ENCODE measurements at regions not wholly inside any gene's neighbourhood (a gene's known extent, or its start where the extent isn't known, plus 50 kb on each side); places are given as distances from the start of the nearest gene placed in this dataset.
"Not testable (repeated sequence)": the region's sequence is repeated elsewhere in the genome, so short reads cannot be mapped to it uniquely, and the experiment has no call there.

- FAIRE-seq (no peak), DNase-seq (no peak)
- no peaks in the 10 kb centered on the region for H3K4me1 ChIP-seq (ENCODE audit: control insufficient read depth in 3 of 3, insufficient read depth in 2 of 3, low read depth in 1 of 3, low read length in 2 of 3)
- no peak overlapping the region for H3K4me3 ChIP-seq (ENCODE audit: low read depth in 1 of 3, low read length in 3 of 3)
- WGBS, 3 donors, result 47 to 92% (median 82%) methylated on average over 1 of the region's 1 CpG
- H3K27me3 ChIP-seq (ENCODE audit: control insufficient read depth in 3 of 3, insufficient read depth in 3 of 3, low read length in 3 of 3), result no peaks in the 10 kb centered on the region
- H3K27ac ChIP-seq (ENCODE audit: low read depth in 1 of 3, low read length in 2 of 3), result no peak overlapping the region
- H3K36me3 ChIP-seq (ENCODE audit: control insufficient read depth in 3 of 3, insufficient read depth in 2 of 3, low read depth in 1 of 3, low read length in 3 of 3), result no peaks in the 10 kb centered on the region
- H3K9me3 ChIP-seq (ENCODE audit: control insufficient read depth in 2 of 2, insufficient read depth in 1 of 2, low read depth in 1 of 2, low read length in 1 of 2), result no peaks in the 10 kb centered on the region
These were observed 227.6 kb upstream of the MME start for GRCh38 chr3:154852515-154852914.

DNA sequence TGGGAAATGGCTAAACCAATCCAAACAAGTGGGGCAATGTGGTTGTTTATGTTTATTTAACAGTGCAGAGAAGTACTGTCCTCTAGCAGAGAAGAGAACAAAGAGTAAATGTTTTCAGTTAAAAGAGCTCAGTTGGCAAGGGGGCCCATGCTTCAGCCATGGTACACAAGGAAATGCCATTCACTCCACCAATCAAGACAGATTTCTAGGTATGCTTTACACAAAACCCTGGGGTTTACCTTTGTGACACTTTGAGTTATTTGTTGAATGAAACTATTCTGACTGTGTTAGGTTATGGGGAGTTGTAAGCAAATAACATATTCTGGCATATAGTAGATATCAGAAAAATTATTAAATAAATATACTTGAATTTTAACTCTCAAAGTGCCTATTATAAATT is 228.5 kb upstream of the MME start:
- Histone ChIP-seq H3K4me3 (ENCODE audit: low read depth in 1 of 3, low read length in 3 of 3) (no peak overlapping the region), H3K9me3 (ENCODE audit: control insufficient read depth in 2 of 2, insufficient read depth in 1 of 2, low read depth in 1 of 2, low read length in 1 of 2) (no peaks in the 10 kb centered on the region), H3K27ac (ENCODE audit: low read depth in 1 of 3, low read length in 2 of 3) (no peak overlapping the region), H3K36me3 (ENCODE audit: control insufficient read depth in 3 of 3, insufficient read depth in 2 of 3, low read depth in 1 of 3, low read length in 3 of 3) (no peaks in the 10 kb centered on the region), H3K4me1 (ENCODE audit: control insufficient read depth in 3 of 3, insufficient read depth in 2 of 3, low read depth in 1 of 3, low read length in 2 of 3) (no peaks in the 10 kb centered on the region), H3K27me3 (ENCODE audit: control insufficient read depth in 3 of 3, insufficient read depth in 3 of 3, low read length in 3 of 3) (no peaks in the 10 kb centered on the region)
- DNase-seq, result no peak
- no peak for FAIRE-seq

- FAIRE-seq, result no peak
- Histone ChIP-seq H3K9me3 (ENCODE audit: control insufficient read depth in 2 of 2, insufficient read depth in 1 of 2, low read depth in 1 of 2, low read length in 1 of 2) (no peaks in the 10 kb centered on the region), H3K27ac (ENCODE audit: low read depth in 1 of 3, low read length in 2 of 3) (no peak overlapping the region)
These were observed 229.2 kb upstream of the MME start for GRCh38 chr3:154850921-154851320.

DNA sequence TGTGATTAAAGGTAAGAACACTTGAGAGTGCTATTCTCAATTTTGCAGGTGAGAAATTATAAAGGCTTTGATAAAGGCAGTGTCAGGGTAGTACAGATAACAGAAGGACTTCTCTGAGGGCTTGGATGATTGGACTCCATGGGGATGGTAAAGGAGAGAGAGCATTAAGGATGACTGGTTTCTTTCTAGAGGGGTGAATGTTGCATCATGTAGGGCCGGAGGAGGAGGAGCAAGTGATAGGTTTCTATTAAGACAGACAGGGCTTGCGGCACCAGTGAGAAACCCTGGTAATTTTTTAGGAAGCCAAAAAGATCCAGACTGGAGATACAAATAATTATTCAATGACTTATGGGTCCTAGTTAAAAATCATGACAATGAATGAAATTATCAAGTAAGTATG is 230.7 kb upstream of the MME start:
- Histone ChIP-seq H3K9me3 (ENCODE audit: control insufficient read depth in 2 of 2, insufficient read depth in 1 of 2, low read depth in 1 of 2, low read length in 1 of 2) (no peaks in the 10 kb centered on the region), H3K27me3 (ENCODE audit: control insufficient read depth in 3 of 3, insufficient read depth in 3 of 3, low read length in 3 of 3) (no peaks in the 10 kb centered on the region), H3K4me1 (ENCODE audit: control insufficient read depth in 3 of 3, insufficient read depth in 2 of 3, low read depth in 1 of 3, low read length in 2 of 3) (no peaks in the 10 kb centered on the region), H3K27ac (ENCODE audit: low read depth in 1 of 3, low read length in 2 of 3) (no peak overlapping the region), H3K36me3 (ENCODE audit: control insufficient read depth in 3 of 3, insufficient read depth in 2 of 3, low read depth in 1 of 3, low read length in 3 of 3) (no peaks in the 10 kb centered on the region), H3K4me3 (ENCODE audit: low read depth in 1 of 3, low read length in 3 of 3) (no peak overlapping the region)
- DNase-seq (no peak), FAIRE-seq (no peak)
- 64 to 94% (median 79%) methylated on average over 2 of the region's 2 CpGs for WGBS, 3 donors

More at GRCh38 chr3:154850921-154851320, 229.2 kb upstream of the MME start:
- WGBS, 3 donors, result 84 to 90% (median 87%) methylated on average over 2 of the region's 2 CpGs
- H3K27me3 ChIP-seq (ENCODE audit: control insufficient read depth in 3 of 3, insufficient read depth in 3 of 3, low read length in 3 of 3), result no peaks in the 10 kb centered on the region
- no peaks in the 10 kb centered on the region for H3K4me1 ChIP-seq (ENCODE audit: control insufficient read depth in 3 of 3, insufficient read depth in 2 of 3, low read depth in 1 of 3, low read length in 2 of 3)
- H3K4me3 ChIP-seq (ENCODE audit: low read depth in 1 of 3, low read length in 3 of 3), result no peak overlapping the region
- DNase-seq, result no peak
- no peaks in the 10 kb centered on the region for H3K36me3 ChIP-seq (ENCODE audit: control insufficient read depth in 3 of 3, insufficient read depth in 2 of 3, low read depth in 1 of 3, low read length in 3 of 3)

- Histone ChIP-seq H3K9me3 (ENCODE audit: control insufficient read depth in 2 of 2, insufficient read depth in 1 of 2, low read depth in 1 of 2, low read length in 1 of 2) (no peaks in the 10 kb centered on the region), H3K36me3 (ENCODE audit: control insufficient read depth in 3 of 3, insufficient read depth in 2 of 3, low read depth in 1 of 3, low read length in 3 of 3) (no peaks in the 10 kb centered on the region), H3K27ac (ENCODE audit: low read depth in 1 of 3, low read length in 2 of 3) (no peak overlapping the region), H3K4me3 (ENCODE audit: low read depth in 1 of 3, low read length in 3 of 3) (no peak overlapping the region), H3K27me3 (ENCODE audit: control insufficient read depth in 3 of 3, insufficient read depth in 3 of 3, low read length in 3 of 3) (no peaks in the 10 kb centered on the region), H3K4me1 (ENCODE audit: control insufficient read depth in 3 of 3, insufficient read depth in 2 of 3, low read depth in 1 of 3, low read length in 2 of 3) (no peaks in the 10 kb centered on the region)
- no peak for DNase-seq
- WGBS, 3 donors, result 63 to 77% (median 71%) methylated on average over 1 of the region's 1 CpG
- no peak for FAIRE-seq
These were observed 235.3 kb upstream of the MME start for GRCh38 chr3:154844863-154845262.

DNA sequence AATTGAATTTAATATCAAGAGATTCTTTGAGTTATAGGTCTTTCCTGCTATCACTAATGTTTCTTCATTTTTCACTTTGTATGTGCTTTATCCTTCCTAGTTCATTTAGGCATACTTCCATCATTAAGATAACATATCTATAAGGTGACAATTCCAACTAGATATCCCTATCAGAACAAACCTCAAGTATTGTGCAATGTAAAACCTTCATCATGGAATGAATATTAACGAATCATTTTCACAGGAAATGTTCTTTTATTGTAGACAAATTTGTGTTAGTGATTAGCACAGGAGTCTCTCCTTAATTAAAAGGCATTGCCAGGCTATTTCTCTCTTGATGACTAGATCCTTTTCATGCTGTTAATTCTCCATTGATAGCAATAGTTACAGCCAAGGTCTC is 236.5 kb upstream of the MME start:
- WGBS, 3 donors, result 13 to 29% (median 17%) methylated on average over 1 of the region's 1 CpG
- H3K9me3 ChIP-seq (ENCODE audit: control insufficient read depth in 2 of 2, insufficient read depth in 1 of 2, low read depth in 1 of 2, low read length in 1 of 2), result no peaks in the 10 kb centered on the region
- H3K27me3 ChIP-seq (ENCODE audit: control insufficient read depth in 3 of 3, insufficient read depth in 3 of 3, low read length in 3 of 3), result no peaks in the 10 kb centered on the region
- FAIRE-seq (no peak), DNase-seq (no peak)
- no peaks in the 10 kb centered on the region for H3K4me1 ChIP-seq (ENCODE audit: control insufficient read depth in 3 of 3, insufficient read depth in 2 of 3, low read depth in 1 of 3, low read length in 2 of 3)
- H3K36me3 ChIP-seq (ENCODE audit: control insufficient read depth in 3 of 3, insufficient read depth in 2 of 3, low read depth in 1 of 3, low read length in 3 of 3), result no peaks in the 10 kb centered on the region
- no peak overlapping the region for H3K4me3 ChIP-seq (ENCODE audit: low read depth in 1 of 3, low read length in 3 of 3)
- no peak overlapping the region for H3K27ac ChIP-seq (ENCODE audit: low read depth in 1 of 3, low read length in 2 of 3)

DNA sequence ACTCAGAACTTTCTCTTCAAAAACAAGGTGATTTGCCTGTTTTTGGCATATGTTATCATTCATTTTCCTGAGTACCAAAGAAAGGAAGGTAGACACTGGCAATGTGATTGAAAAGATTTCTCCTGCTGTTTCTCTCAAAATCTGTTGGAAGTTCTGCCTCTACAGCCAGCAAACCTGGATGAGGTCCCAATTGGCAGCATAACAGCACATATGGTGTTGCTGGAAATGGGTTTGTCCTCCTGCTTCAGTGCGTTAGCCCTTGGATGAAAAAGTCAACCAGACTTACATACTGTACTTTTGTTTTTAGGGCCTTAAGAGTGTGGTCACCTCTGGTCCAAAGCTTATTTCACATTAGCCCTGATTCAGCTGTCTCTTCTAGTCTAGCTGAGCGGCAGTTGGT is 237.6 kb upstream of the MME start:
- 87 to 95% (median 89%) methylated on average over 2 of the region's 2 CpGs for WGBS, 3 donors
- no peak for FAIRE-seq

GRCh38 chr3:154835639-154836038 is 244.5 kb upstream of the MME start:
- 26 to 47% (median 31%) methylated on average over 3 of the region's 3 CpGs for WGBS, 3 donors
- peaks cover 0 to 11% (median 0%) of the 10 kb centered on the region in 3 donors for H3K4me1 ChIP-seq (ENCODE audit: control insufficient read depth in 3 of 3, insufficient read depth in 2 of 3, low read depth in 1 of 3, low read length in 2 of 3)
- H3K27ac ChIP-seq (ENCODE audit: low read depth in 1 of 3, low read length in 2 of 3), result peak overlapping the region in 1 of 3 donors; percentile 63
- no peaks in the 10 kb centered on the region for H3K36me3 ChIP-seq (ENCODE audit: control insufficient read depth in 3 of 3, insufficient read depth in 2 of 3, low read depth in 1 of 3, low read length in 3 of 3)
- peak; percentile 23 for FAIRE-seq
- H3K4me3 ChIP-seq (ENCODE audit: low read depth in 1 of 3, low read length in 3 of 3), result no peak overlapping the region
- peaks cover 0 to 3% of the 10 kb centered on the region in 2 donors for H3K9me3 ChIP-seq (ENCODE audit: control insufficient read depth in 2 of 2, insufficient read depth in 1 of 2, low read depth in 1 of 2, low read length in 1 of 2)
- H3K27me3 ChIP-seq (ENCODE audit: control insufficient read depth in 3 of 3, insufficient read depth in 3 of 3, low read length in 3 of 3), result no peaks in the 10 kb centered on the region
- DNase-seq, result peak; percentile 28 to 64

More for the DNA sequence above, 237.6 kb upstream of the MME start:
- Histone ChIP-seq H3K9me3 (ENCODE audit: control insufficient read depth in 2 of 2, insufficient read depth in 1 of 2, low read depth in 1 of 2, low read length in 1 of 2) (no peaks in the 10 kb centered on the region), H3K4me3 (ENCODE audit: low read depth in 1 of 3, low read length in 3 of 3) (no peak overlapping the region), H3K27me3 (ENCODE audit: control insufficient read depth in 3 of 3, insufficient read depth in 3 of 3, low read length in 3 of 3) (no peaks in the 10 kb centered on the region), H3K4me1 (ENCODE audit: control insufficient read depth in 3 of 3, insufficient read depth in 2 of 3, low read depth in 1 of 3, low read length in 2 of 3) (no peaks in the 10 kb centered on the region), H3K27ac (ENCODE audit: low read depth in 1 of 3, low read length in 2 of 3) (no peak overlapping the region), H3K36me3 (ENCODE audit: control insufficient read depth in 3 of 3, insufficient read depth in 2 of 3, low read depth in 1 of 3, low read length in 3 of 3) (no peaks in the 10 kb centered on the region)
- DNase-seq, result no peak

DNA sequence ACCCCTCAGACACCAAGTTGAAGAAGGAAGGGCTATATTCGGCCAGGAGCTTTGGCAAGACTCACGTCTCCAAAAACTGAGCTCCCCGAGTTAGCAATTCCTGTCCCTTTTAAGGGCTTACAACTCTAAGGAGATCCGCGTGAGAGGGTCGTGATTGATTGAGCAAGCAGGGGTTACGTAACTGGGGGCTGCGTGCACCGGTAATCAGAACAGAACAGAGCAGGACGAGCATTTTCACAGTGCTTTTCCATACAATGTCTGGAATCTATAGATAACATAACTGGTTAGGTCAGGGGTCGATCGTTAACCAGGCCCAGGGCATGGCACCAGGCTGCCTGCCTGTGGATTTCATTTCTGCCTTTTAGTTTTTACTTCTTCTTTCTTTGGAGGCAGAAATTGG is 245.3 kb upstream of the MME start:
- H3K4me3 ChIP-seq (ENCODE audit: low read depth in 1 of 3, low read length in 3 of 3); H3K36me3 ChIP-seq (ENCODE audit: control insufficient read depth in 3 of 3, insufficient read depth in 2 of 3, low read depth in 1 of 3, low read length in 3 of 3); H3K27me3 ChIP-seq (ENCODE audit: control insufficient read depth in 3 of 3, insufficient read depth in 3 of 3, low read length in 3 of 3); FAIRE-seq; H3K9me3 ChIP-seq (ENCODE audit: control insufficient read depth in 2 of 2, insufficient read depth in 1 of 2, low read depth in 1 of 2, low read length in 1 of 2); DNase-seq: not testable (repeated sequence)
- 82 to 89% (median 87%) methylated on average over 12 of the region's 12 CpGs for WGBS, 3 donors
- peak overlapping the region in 1 of 3 donors; percentile 63 for H3K27ac ChIP-seq (ENCODE audit: low read depth in 1 of 3, low read length in 2 of 3)
- peaks cover 0 to 11% (median 0%) of the 10 kb centered on the region in 3 donors for H3K4me1 ChIP-seq (ENCODE audit: control insufficient read depth in 3 of 3, insufficient read depth in 2 of 3, low read depth in 1 of 3, low read length in 2 of 3)

All from small intestine (tissue), 7 donors.